ENCODE measurements at regions not wholly inside any gene's neighbourhood (a gene's known extent, or its start where the extent isn't known, plus 50 kb on each side); places are given as distances from the start of the nearest gene placed in this dataset.

GRCh38 chr7:46939089-46939488 lies 642.8 kb downstream of the TNS3 start:
- no peaks in the 10 kb centered on the region for H3K27me3 ChIP-seq
- ATAC-seq = no peak
- DNase-seq = no peak
- H3K4me3 ChIP-seq = no peak overlapping the region
- WGBS, 2 donors = 68 to 76% methylated on average over 2 of the region's 2 CpGs
- no peak overlapping the region for H3K27ac ChIP-seq
- no peaks in the 10 kb centered on the region for H3K9me3 ChIP-seq
- no peak for TF ChIP-seq CTCF (IDR thresholded peaks at IDR 0.05)
- intact Hi-C loops (cut with DNase I) = no loop called here
- no peak for FAIRE-seq
- H3K36me3 ChIP-seq = no peaks in the 10 kb centered on the region
- H3K4me1 ChIP-seq = no peaks in the 10 kb centered on the region

GRCh38 chr7:46937826-46938225 lies 644.1 kb downstream of the TNS3 start:
- H3K9me3 ChIP-seq = no peaks in the 10 kb centered on the region
- H3K27ac ChIP-seq = no peak overlapping the region
- H3K4me3 ChIP-seq = no peak overlapping the region
- intact Hi-C loops (cut with DNase I) = no loop called here
- 79 to 82% methylated on average over 3 of the region's 3 CpGs for WGBS, 2 donors
- H3K36me3 ChIP-seq = no peaks in the 10 kb centered on the region
- no peak for DNase-seq
- peaks cover 0 to 4% (median 0%) of the 10 kb centered on the region in 3 donors for H3K4me1 ChIP-seq
- no peak for FAIRE-seq
- no peak for ATAC-seq
- H3K27me3 ChIP-seq = no peaks in the 10 kb centered on the region
- TF ChIP-seq CTCF (IDR thresholded peaks at IDR 0.05) = no peak

GRCh38 chr7:46934198-46934825 lies 647.6 kb downstream of the TNS3 start:
- Histone ChIP-seq H3K27me3 (no peaks in the 10 kb centered on the region), H3K4me3 (no peak overlapping the region), H3K27ac (peak overlapping the region in 1 of 4 donors; percentile 9), H3K4me1 (peaks cover 0 to 4% (median 0%) of the 10 kb centered on the region in 3 donors), H3K9me3 (no peaks in the 10 kb centered on the region), H3K36me3 (no peaks in the 10 kb centered on the region)
- no peak for TF ChIP-seq CTCF (IDR thresholded peaks at IDR 0.05)
- no peak for DNase-seq
- WGBS, 2 donors = 49 to 64% methylated on average over 3 of the region's 3 CpGs
- FAIRE-seq = no peak
- peak in 1 of 4 donors; percentile 22 for ATAC-seq
- intact Hi-C loops (cut with DNase I) = no loop called here

- ATAC-seq (peak; percentile 46 to 78 (median 64)), FAIRE-seq (no peak)
- WGBS, 2 donors = 57 to 62% methylated on average over 4 of the region's 4 CpGs
These were observed 648.3 kb downstream of the TNS3 start for GRCh38 chr7:46933596-46933995.

More at GRCh38 chr7:46933596-46933995, 648.3 kb downstream of the TNS3 start:
- H3K4me1 ChIP-seq = peaks cover 0 to 4% (median 0%) of the 10 kb centered on the region in 3 donors
- no peak overlapping the region for H3K27ac ChIP-seq
- no peaks in the 10 kb centered on the region for H3K27me3 ChIP-seq
- intact Hi-C loops (cut with DNase I) = no loop called here
- no peaks in the 10 kb centered on the region for H3K9me3 ChIP-seq
- no peak for DNase-seq
- no peaks in the 10 kb centered on the region for H3K36me3 ChIP-seq
- no peak for TF ChIP-seq CTCF (IDR thresholded peaks at IDR 0.05)
- no peak overlapping the region for H3K4me3 ChIP-seq
